ENCODE measurements at regions not wholly inside any gene's neighbourhood (a gene's known extent, or its start where the extent isn't known, plus 50 kb on each side); places are given as distances from the start of the nearest gene placed in this dataset.
"Not testable (repeated sequence)": the region's sequence is repeated elsewhere in the genome, so short reads cannot be mapped to it uniquely, and the experiment has no call there.

DNA sequence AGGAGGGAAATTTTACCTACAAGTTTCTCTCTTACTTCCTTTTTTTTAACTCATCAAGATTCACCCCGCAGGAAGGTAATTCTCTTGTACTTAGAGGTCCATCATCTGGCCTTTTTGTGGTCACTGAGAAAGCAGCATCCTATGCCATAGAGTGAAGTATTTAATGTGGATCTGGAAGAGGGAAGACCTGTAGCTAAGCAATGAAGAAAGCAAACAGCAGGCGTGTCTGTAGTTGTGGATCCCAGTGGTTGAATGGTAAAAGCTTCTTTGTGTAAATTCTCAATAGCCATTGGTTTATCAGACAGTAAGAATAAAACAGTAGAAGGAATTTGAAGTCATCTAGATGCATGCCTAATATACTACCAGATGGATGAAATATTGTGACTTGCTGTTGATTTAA lies 196.4 kb downstream of the ANKRD7 start:
- no peak for DNase-seq

- DNase-seq, result no peak
These were observed 204.6 kb downstream of the ANKRD7 start for GRCh38 chr7:118429141-118429540.

GRCh38 chr7:118436663-118437062 lies 212.2 kb downstream of the ANKRD7 start:
- no peak for DNase-seq

- not testable (repeated sequence) for DNase-seq
These were observed 224.5 kb downstream of the ANKRD7 start for GRCh38 chr7:118449030-118449429.

DNA sequence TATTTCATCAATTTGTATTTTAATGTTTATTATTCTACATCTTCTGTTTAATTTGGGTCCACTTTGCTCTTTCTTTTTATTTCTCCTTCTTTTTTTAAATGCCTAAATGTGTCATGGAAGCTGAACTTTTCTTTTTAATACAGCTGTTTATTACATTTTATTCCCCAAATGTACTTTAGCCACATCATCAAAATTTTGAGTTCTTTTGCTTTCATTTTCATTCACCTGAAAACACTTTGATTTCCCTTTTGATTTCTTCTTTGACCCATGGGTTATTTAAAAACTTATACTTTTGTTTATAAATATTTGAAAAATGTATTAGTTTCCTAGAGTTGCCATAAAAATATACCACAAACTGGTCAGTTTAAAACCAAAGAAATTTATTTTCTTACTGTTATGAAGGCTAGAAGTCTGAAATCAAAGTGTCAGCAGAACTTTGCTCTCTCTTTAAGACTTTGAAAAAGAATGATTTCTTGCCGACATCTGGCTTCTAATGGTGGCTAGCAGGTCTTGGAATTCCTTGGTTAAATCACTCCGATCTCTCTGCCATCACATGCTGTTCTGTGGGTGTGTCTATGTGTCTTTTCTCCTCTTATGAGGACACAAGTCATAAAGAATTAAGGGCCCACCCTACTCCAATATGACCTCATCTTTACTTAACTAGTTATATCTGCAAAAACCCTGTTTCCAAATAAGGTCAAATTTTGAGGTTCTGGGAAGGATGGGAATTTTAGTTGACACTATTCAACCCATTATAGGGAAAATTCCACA lies 225.5 kb downstream of the ANKRD7 start:
- no peak for DNase-seq

GRCh38 chr7:118452128-118452527 lies 227.6 kb downstream of the ANKRD7 start:
- DNase-seq, result no peak

GRCh38 chr7:118467381-118467780 lies 242.9 kb downstream of the ANKRD7 start:
- no peak for DNase-seq

GRCh38 chr7:118472581-118472980 lies 248.1 kb downstream of the ANKRD7 start:
- no peak for DNase-seq

DNA sequence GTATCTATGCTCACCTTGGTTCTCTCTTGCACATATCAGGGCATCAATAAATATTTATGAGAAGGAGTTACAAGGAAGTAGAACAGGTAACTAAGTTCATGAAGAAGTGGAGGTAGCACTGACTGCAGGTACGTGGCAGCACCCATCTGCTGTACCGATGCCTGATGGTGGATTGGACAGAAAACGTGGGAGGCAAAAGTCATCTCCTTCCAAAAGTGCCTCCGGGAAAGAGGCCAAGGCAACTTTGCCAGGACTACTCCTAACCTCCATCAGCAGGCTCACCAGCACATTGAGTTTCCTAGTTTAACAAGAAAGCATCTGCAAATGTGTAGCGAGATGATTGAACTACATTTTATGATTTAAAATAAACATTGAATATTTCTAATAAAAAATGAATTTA lies 248.8 kb downstream of the ANKRD7 start:
- DNase-seq, result no peak

DNA sequence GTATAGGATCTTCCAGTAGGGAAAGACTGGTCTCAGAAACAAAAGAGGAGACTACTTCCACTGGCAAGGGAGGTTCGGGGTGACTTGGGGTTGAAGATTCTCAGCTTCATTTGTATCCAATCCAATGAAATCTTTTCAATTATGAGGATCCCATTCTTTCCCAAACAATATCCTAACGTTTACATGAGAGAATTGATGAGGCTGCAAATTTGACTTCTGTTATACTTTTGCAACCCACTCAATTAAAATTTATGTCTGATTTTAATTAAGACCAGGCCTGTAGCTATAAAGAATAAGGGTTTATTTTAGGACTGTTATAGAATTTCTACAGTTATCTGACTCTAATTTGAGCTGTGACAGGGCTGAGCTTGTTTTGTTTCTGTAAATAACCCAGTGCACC lies 251.5 kb downstream of the ANKRD7 start:
- DNase-seq, result no peak

DNA sequence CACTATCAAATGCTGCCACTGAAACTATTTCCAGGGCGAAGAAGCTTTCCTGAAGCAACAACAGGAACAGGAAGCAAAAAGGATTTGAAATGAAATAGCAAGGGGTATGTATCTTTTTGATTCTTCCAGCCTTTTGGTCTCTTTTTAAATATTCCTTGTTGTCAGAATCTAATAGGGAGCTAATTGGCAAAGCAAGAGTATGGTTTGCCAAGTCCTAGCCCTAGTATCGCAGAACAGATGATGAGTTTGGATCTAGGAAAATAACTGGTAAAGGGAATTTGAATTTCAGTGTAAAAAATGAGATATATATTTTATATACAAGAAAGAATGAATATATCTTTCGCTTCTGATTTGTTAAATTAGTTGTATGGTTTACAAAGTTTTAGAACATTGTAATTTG lies 252.5 kb downstream of the ANKRD7 start:
- DNase-seq, result no peak

DNA sequence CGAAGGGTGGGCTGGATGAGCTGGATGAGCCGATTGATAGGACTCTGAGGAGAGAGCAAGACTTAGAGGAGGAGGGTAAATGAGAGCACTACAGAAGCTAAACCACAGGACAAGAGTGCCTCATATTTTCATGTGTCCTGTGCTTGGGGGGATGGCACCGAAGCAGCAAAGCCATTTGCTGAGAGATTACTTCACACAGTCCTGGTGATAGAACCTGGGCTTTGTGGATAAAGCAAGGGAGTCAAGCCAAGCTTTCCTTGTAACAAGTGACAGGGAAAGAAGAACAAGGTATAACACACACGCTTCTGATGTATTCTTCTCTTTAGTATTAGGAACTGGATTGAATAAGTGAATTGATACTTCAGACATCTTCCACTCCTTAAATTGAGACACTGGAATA lies 253.7 kb downstream of the ANKRD7 start:
- DNase-seq, result no peak

DNA sequence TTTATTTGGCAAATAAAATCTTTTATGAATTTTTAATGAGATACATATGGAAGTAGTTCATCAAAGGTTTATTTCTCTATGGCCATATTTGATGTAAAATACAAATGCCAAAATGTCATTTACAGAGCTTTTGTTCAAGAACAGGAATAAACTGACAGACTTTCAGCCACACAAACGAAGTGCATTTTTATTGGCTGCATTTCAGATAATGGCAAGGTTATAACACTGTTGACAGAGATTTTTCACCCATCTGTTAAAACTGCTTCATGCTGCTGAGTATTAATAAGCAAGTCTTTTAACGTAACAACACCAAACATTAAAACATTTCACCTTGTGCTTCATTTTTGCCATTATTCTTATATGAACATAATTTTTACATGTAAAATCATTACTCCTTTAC lies 254.4 kb downstream of the ANKRD7 start:
- no peak for DNase-seq

- no peak for DNase-seq
These were observed 268.0 kb downstream of the ANKRD7 start for GRCh38 chr7:118492466-118492865.

DNA sequence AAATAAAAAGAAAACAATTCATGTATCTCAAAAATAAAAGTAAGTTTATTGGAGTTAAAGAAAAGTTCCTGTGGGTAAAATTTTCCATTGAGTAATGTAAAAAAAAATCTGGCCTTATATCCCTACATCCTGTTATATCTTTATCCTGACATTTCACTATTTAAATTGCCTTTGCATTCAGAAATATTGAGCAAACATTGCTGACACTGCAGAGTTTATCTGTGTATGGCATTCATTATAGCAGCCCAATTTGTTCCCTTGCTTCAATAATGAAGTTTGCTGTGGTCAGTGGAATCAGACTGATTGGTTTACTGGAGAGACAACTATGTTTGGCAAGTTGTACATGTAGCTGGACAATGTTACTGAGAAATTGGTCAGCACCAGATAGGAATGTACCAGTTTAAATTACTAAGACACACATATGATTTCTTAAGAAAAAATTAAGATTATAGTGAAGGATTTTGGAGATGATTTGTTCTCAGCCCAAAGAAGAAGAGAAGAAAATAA lies 271.7 kb downstream of the ANKRD7 start:
- no peak for DNase-seq

- no peak for DNase-seq
These were observed 277.7 kb downstream of the ANKRD7 start for GRCh38 chr7:118502235-118502634.

GRCh38 chr7:118511146-118511545 lies 286.6 kb downstream of the ANKRD7 start:
- DNase-seq, result no peak

- DNase-seq, result no peak
These were observed 292.8 kb downstream of the ANKRD7 start for GRCh38 chr7:118517275-118517674.

- no peak for DNase-seq
These were observed 300.5 kb downstream of the ANKRD7 start for GRCh38 chr7:118525020-118525419.

GRCh38 chr7:118531566-118531965 lies 307.1 kb downstream of the ANKRD7 start:
- DNase-seq, result no peak

DNA sequence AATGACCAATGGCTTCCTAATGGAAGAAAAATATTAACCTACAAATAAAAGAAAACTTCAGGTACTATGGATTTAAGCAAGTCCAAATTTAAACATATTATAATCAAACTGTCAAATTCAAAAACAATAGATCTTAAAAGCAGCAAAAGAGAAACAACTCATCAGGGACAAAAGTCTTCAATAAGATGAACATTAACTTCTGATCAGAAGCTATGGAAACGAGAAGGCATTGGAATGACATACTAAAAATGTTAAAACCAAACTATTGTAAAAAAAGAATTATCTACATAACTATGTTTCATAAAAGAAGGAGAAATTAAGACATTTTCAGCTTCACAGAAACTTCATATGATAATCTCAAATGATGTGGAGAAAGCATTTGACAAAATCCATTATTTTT lies 334.7 kb downstream of the ANKRD7 start:
- DNase-seq, result no peak

GRCh38 chr7:118563311-118563710 lies 338.8 kb downstream of the ANKRD7 start:
- DNase-seq, result no peak

GRCh38 chr7:118572604-118573003 lies 348.1 kb downstream of the ANKRD7 start:
- no peak for DNase-seq

DNA sequence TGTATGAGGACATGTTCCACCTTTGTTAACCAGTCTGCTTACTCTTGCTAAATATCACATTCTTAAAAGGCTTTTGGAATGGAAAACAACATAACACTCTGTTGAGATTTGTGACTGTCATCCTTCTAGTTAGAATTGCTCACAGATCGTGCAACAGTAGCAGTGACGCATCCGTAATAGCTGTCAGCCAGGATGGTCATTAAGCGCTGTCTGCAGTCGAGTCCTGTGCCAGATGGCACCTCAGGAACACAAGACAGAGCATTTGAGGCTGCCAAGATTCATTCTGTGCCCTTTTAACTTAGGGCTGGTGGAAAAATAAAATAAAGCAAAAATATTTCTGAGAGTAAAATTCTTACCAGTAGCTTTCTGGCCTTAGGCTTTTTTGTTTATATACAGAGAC lies 348.6 kb downstream of the ANKRD7 start:
- DNase-seq, result no peak

DNA sequence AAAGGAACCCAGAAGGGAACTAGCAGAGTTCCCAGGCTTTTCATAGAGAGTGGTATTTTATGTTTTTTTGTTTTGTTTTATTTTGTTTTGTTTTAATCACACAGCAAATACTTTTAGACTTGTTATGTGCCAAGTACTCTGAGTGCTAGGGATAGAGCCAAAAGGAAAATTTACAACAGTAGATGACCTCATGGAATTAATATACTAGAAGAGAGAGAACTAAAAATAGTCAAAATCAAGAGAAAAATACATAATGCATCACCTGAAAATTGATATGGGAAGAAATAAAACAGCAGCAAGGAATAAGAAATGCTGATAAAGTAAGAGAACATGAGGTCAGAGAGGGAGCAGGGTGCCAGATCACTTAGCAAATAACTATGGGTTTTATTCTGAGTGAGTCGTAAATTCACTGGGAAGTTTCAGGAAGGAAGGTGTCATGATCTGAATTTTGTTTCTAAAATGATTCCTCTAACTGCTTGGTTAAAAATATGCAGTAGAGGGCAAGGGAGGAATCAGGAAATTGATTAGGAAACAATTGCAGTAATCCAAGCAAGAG lies 351.0 kb downstream of the ANKRD7 start:
- no peak for DNase-seq
